ENCODE measurements at regions not wholly inside any gene's neighbourhood (a gene's known extent, or its start where the extent isn't known, plus 50 kb on each side); places are given as distances from the start of the nearest gene placed in this dataset.

DNA sequence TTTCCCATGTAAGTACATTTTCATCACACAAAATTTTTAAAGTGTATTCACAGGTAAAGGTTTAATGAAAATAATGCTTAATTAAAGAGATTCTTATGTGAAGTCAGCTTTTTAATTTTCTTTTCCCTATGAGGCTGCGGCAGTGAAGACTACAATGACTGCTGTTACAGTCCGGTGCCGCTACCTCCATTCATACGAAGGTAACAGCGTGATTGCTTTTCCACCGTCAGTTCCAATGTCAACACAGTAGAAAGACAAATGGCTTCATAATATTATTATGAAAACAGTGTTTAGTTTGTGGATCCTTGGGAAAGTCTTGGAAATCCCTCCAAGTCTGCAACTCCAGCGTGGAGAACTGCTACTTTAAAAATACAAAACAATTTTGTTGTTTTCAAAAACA lies 254.9 kb upstream of the NRIP1 start:
- no peak for DNase-seq (ENCODE audit: low spot score)
- BruUV-seq (replicated peaks): no TSS peak
- ChIA-PET POLR2A (interaction anchor here (0.6 kb wide), 1 partner anchor 15 kb away, joined by 3 read pairs; no protein-coding TSS in a partner anchor), CTCF (ENCODE audit: unreplicated experiment) (no interaction called here)
- Histone ChIP-seq H3K36me3 (ENCODE audit: insufficient read depth, low read length) (no peaks in the 10 kb centered on the region), H4K20me1 (ENCODE audit: insufficient read depth, low read length) (no peaks in the 10 kb centered on the region), H3K27ac (ENCODE audit: low read depth, low read length, poor library complexity, severe bottlenecking) (no peak overlapping the region), H3K9me3 (ENCODE audit: low read length) (no peaks in the 10 kb centered on the region), H3K4me1 (ENCODE audit: insufficient read depth, low read length, poor library complexity, severe bottlenecking) (no peaks in the 10 kb centered on the region), H3K4me2 (ENCODE audit: low read length) (no peak overlapping the region), H3K4me3 (ENCODE audit: low read depth, low read length, poor library complexity, severe bottlenecking) (no peak overlapping the region), H3K9me2 (ENCODE audit: insufficient read depth, low read length) (no peaks in the 10 kb centered on the region), H2AFZ (ENCODE audit: low read length) (no peak overlapping the region), H3K79me2 (ENCODE audit: insufficient read depth, low read depth, low read length) (no peaks in the 10 kb centered on the region)
- TF ChIP-seq, protein P1, sequence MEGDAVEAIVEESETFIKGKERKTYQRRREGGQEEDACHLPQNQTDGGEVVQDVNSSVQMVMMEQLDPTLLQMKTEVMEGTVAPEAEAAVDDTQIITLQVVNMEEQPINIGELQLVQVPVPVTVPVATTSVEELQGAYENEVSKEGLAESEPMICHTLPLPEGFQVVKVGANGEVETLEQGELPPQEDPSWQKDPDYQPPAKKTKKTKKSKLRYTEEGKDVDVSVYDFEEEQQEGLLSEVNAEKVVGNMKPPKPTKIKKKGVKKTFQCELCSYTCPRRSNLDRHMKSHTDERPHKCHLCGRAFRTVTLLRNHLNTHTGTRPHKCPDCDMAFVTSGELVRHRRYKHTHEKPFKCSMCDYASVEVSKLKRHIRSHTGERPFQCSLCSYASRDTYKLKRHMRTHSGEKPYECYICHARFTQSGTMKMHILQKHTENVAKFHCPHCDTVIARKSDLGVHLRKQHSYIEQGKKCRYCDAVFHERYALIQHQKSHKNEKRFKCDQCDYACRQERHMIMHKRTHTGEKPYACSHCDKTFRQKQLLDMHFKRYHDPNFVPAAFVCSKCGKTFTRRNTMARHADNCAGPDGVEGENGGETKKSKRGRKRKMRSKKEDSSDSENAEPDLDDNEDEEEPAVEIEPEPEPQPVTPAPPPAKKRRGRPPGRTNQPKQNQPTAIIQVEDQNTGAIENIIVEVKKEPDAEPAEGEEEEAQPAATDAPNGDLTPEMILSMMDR (conservative IDR thresholded peaks at IDR 0.05; ENCODE audit: low read length): no peak
- intact Hi-C loops (cut with micrococcal nuclease; ENCODE audit: unreplicated experiment): no loop called here

DNA sequence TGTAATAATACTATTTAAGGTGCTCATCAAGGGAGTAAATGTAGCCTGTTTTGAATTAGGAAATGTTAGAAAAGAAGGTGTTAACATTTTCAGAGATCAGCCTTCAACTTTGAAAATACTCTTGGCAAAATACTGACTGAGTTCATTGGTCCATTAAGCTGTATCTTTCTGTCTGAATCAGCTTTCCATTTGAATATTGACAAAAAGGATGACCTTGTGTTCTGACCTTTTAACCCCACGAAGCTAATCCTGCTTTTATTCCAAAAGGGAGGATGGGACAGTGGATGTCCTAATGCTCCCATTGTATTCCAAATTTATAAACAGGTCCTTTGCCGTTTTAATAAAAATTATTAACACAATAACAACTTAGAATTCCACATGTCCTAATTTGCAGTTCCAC lies 259.7 kb upstream of the NRIP1 start:
- intact Hi-C loops (cut with micrococcal nuclease; ENCODE audit: unreplicated experiment): no loop called here

DNA sequence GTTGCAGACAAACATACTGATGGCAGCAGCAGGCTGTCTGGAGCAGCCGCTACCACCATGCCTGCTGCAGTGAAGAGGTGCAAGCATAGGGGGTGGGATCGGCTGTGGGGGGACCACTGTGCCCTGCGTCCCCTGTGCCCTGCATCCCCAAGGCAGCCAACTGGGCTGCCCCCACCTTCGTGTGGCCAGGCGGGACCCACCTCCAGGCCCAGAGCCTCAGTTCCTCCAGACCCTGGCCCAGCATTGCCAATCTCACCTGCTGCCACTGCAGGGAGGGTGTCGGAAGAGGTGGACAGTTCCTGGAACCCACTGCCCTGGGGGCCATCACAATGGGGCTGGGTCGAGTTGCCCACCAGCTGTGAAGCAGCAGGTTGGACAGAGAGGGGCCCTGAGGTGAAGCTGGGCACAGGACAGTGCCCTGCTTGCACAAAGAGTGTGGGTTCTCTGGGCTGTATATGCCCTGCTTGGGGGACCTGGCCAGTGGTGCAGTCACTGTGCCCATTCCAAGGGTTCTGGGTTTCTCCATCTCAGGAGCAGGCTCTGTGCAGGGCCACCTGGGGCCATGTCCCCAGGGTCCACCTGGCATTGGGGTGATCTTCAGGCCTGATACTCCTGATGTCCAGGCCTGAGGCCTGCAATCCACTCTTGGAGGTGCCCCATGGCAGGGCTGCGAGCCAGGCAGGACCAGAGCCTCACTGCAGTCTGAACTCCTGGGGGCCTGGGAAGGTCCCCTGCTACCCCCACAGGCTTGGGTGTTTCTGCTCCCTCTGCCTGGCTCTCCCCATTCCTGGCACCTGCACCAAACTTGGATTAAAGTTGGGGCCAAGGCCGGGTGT lies 261.4 kb upstream of the NRIP1 start:
- no peak overlapping the region for H2AFZ ChIP-seq (ENCODE audit: low read length)
- BruUV-seq (replicated peaks): no TSS peak
- DNase-seq (ENCODE audit: low spot score): no peak
- no peaks in the 10 kb centered on the region for H3K79me2 ChIP-seq (ENCODE audit: insufficient read depth, low read depth, low read length)
- no peak overlapping the region for H3K4me2 ChIP-seq (ENCODE audit: low read length)
- no peaks in the 10 kb centered on the region for H3K9me2 ChIP-seq (ENCODE audit: insufficient read depth, low read length)
- H3K9me3 ChIP-seq (ENCODE audit: low read length): no peaks in the 10 kb centered on the region
- H4K20me1 ChIP-seq (ENCODE audit: insufficient read depth, low read length): no peaks in the 10 kb centered on the region
- no peaks in the 10 kb centered on the region for H3K4me1 ChIP-seq (ENCODE audit: insufficient read depth, low read length, poor library complexity, severe bottlenecking)
- POLR2A ChIA-PET: no interaction called here
- TF ChIP-seq, protein P1 (conservative IDR thresholded peaks at IDR 0.05; ENCODE audit: low read length): no peak
- no peak for TF ChIP-seq EZH2phosphoT487 (IDR thresholded peaks at IDR 0.05; ENCODE audit: borderline replicate concordance, low read depth, low read length)
- intact Hi-C loops (cut with micrococcal nuclease; ENCODE audit: unreplicated experiment): no loop called here
- CTCF ChIA-PET (ENCODE audit: unreplicated experiment): no interaction called here
- no peak overlapping the region for H3K4me3 ChIP-seq (ENCODE audit: low read depth, low read length, poor library complexity, severe bottlenecking)
- H3K36me3 ChIP-seq (ENCODE audit: insufficient read depth, low read length): no peaks in the 10 kb centered on the region
- H3K27ac ChIP-seq (ENCODE audit: low read depth, low read length, poor library complexity, severe bottlenecking): no peak overlapping the region

More for the DNA sequence above, 259.7 kb upstream of the NRIP1 start:
- Histone ChIP-seq H4K20me1 (ENCODE audit: insufficient read depth, low read length) (no peaks in the 10 kb centered on the region), H3K36me3 (ENCODE audit: insufficient read depth, low read length) (no peaks in the 10 kb centered on the region), H3K9me2 (ENCODE audit: insufficient read depth, low read length) (no peaks in the 10 kb centered on the region), H3K27ac (ENCODE audit: low read depth, low read length, poor library complexity, severe bottlenecking) (no peak overlapping the region), H3K4me3 (ENCODE audit: low read depth, low read length, poor library complexity, severe bottlenecking) (no peak overlapping the region), H2AFZ (ENCODE audit: low read length) (no peak overlapping the region), H3K9me3 (ENCODE audit: low read length) (no peaks in the 10 kb centered on the region), H3K4me2 (ENCODE audit: low read length) (no peak overlapping the region), H3K79me2 (ENCODE audit: insufficient read depth, low read depth, low read length) (no peaks in the 10 kb centered on the region), H3K4me1 (ENCODE audit: insufficient read depth, low read length, poor library complexity, severe bottlenecking) (no peaks in the 10 kb centered on the region)
- POLR2A ChIA-PET: no interaction called here
- BruUV-seq (replicated peaks): no TSS peak
- no peak for TF ChIP-seq EZH2phosphoT487 (IDR thresholded peaks at IDR 0.05; ENCODE audit: borderline replicate concordance, low read depth, low read length)
- TF ChIP-seq, protein P1 (conservative IDR thresholded peaks at IDR 0.05; ENCODE audit: low read length): no peak
- CTCF ChIA-PET (ENCODE audit: unreplicated experiment): no interaction called here
- no peak for DNase-seq (ENCODE audit: low spot score)

All from OCI-LY7 (cell line).